K562 (cell line): ENCODE measurements at regions not wholly inside any gene's neighbourhood (a gene's known extent, or its start where the extent isn't known, plus 50 kb on each side); places are given as distances from the start of the nearest gene placed in this dataset.

Experiments used
- POLR2A ChIP-seq: fragments of 450-650 bp; conservative IDR thresholded peaks from 2 replicates; pipeline ENCODE4 v1.6.1; 2016
- TF ChIP-seq, protein P1 (sequence below): sonication (generic); formaldehyde crosslinking; IDR thresholded peaks from 2 replicates; pipeline ENCODE4 v1.4.0; 2020; ENCODE audit warnings: mild to moderate bottlenecking, missing genetic modification reagents
- TF ChIP-seq, protein P2 (sequence below), 3 experiments: IDR thresholded peaks in 2 of 3; conservative IDR thresholded peaks in 1 of 3; 2 replicates each; pipeline ENCODE4 v1.5.1; 2011 to 2012; ENCODE audit warnings: low read length in 3 of 3, mild to moderate bottlenecking in 3 of 3, control low read depth in 2 of 3, improper control_type of control experiment in 1 of 3, inconsistent platforms in 1 of 3, low read depth in 1 of 3, mixed read lengths in 1 of 3, moderate library complexity in 1 of 3; ENCODE audit not compliant: insufficient read depth in 2 of 3
- TF ChIP-seq, protein P3 (sequence below): fragments of 200-400 bp; formaldehyde crosslinking; IDR thresholded peaks from 2 replicates; pipeline ENCODE4 v1.6.1; 2017; ENCODE audit warnings: mild to moderate bottlenecking, low read depth, low read length, moderate library complexity

DNA sequence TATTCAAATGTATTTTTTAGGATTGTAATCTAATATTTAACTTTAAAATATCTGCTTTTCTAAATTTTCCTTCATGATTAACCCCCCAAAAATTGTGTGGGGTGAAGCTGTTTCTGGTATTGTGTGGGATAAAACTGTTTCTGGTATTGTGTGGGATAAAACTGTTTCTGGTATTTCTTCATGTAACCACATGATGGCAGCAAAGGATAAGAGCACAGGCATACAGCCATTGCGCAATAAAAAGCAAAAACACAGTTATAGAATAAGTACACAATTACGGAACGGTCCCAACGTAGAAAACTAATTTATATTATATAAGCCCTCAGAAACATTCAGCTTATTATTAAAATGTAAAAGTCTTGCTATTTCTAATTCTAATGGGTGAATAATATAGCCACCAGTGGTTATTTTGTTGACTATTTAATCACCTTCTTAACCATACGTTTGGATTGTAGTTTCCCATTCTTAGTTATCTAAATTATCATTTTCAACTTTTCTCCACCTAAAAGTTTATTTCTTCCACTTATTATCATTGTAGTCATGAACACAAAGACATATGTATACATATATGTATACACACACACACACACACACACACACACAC is 333.9 kb upstream of the FSTL5 start:
- TF ChIP-seq POLR2A: no peak
- TF ChIP-seq, protein P1, sequence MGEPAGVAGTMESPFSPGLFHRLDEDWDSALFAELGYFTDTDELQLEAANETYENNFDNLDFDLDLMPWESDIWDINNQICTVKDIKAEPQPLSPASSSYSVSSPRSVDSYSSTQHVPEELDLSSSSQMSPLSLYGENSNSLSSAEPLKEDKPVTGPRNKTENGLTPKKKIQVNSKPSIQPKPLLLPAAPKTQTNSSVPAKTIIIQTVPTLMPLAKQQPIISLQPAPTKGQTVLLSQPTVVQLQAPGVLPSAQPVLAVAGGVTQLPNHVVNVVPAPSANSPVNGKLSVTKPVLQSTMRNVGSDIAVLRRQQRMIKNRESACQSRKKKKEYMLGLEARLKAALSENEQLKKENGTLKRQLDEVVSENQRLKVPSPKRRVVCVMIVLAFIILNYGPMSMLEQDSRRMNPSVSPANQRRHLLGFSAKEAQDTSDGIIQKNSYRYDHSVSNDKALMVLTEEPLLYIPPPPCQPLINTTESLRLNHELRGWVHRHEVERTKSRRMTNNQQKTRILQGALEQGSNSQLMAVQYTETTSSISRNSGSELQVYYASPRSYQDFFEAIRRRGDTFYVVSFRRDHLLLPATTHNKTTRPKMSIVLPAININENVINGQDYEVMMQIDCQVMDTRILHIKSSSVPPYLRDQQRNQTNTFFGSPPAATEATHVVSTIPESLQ (CRISPR knock-in tag): no peak
- TF ChIP-seq, protein P2, sequence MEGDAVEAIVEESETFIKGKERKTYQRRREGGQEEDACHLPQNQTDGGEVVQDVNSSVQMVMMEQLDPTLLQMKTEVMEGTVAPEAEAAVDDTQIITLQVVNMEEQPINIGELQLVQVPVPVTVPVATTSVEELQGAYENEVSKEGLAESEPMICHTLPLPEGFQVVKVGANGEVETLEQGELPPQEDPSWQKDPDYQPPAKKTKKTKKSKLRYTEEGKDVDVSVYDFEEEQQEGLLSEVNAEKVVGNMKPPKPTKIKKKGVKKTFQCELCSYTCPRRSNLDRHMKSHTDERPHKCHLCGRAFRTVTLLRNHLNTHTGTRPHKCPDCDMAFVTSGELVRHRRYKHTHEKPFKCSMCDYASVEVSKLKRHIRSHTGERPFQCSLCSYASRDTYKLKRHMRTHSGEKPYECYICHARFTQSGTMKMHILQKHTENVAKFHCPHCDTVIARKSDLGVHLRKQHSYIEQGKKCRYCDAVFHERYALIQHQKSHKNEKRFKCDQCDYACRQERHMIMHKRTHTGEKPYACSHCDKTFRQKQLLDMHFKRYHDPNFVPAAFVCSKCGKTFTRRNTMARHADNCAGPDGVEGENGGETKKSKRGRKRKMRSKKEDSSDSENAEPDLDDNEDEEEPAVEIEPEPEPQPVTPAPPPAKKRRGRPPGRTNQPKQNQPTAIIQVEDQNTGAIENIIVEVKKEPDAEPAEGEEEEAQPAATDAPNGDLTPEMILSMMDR (IDR thresholded peaks at IDR 0.05 in 2 of 3, conservative IDR thresholded peaks at IDR 0.05 in 1 of 3; ENCODE audit: insufficient read depth in 2 of 3, low read depth in 1 of 3, low read length in 3 of 3): peak; percentile 25 to 47 (median 38); a peak in 3 of 6 replicates
- TF ChIP-seq, protein P3, sequence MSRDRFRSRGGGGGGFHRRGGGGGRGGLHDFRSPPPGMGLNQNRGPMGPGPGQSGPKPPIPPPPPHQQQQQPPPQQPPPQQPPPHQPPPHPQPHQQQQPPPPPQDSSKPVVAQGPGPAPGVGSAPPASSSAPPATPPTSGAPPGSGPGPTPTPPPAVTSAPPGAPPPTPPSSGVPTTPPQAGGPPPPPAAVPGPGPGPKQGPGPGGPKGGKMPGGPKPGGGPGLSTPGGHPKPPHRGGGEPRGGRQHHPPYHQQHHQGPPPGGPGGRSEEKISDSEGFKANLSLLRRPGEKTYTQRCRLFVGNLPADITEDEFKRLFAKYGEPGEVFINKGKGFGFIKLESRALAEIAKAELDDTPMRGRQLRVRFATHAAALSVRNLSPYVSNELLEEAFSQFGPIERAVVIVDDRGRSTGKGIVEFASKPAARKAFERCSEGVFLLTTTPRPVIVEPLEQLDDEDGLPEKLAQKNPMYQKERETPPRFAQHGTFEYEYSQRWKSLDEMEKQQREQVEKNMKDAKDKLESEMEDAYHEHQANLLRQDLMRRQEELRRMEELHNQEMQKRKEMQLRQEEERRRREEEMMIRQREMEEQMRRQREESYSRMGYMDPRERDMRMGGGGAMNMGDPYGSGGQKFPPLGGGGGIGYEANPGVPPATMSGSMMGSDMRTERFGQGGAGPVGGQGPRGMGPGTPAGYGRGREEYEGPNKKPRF: no peak
